HCT116 (cell line): ENCODE measurements at regions not wholly inside any gene's neighbourhood (a gene's known extent, or its start where the extent isn't known, plus 50 kb on each side); places are given as distances from the start of the nearest gene placed in this dataset.

Source experiments
- ATAC-seq: fragments of 200-7000 bp; cut with Tn5 transposase; 2 replicates; pipeline ENCODE4 v1.9.1; 2020; ENCODE audit warnings: mild to moderate bottlenecking, moderate library complexity
- BruUV-seq: library from RNA; stranded (reverse); fragments of 400-500 nt; replicated peaks from 2 replicates; lab custom pipeline; 2021; lab: Mats Ljungman, UMichigan
- CTCF ChIA-PET: fragments of 300-600 bp; sonication (Branson Sonifier 250); formaldehyde crosslinking; loops from one replicate; lab custom pipeline; 2021; ENCODE audit warnings: antibody characterized with exemption; lab: Charles Lee
- POLR2A ChIA-PET: fragments of 300-600, 350-600 bp; sonication (Branson Sonifier 250); formaldehyde crosslinking; loops from one replicate; lab custom pipeline; 2021; ENCODE audit warnings: antibody characterized with exemption; lab: Charles Lee
- RAD21 ChIA-PET, 2 experiments: fragments of 300-600 bp; sonication (Branson Sonifier 250); formaldehyde crosslinking; loops; one replicate each; lab custom pipeline; 2023; ENCODE audit warnings: low total read pairs in 2 of 2; ENCODE audit not compliant: uncharacterized antibody in 2 of 2, unreplicated experiment in 2 of 2, low non-redundant PET in 1 of 2; lab: Charles Lee
- DNase-seq: peaks from one replicate; pipeline ENCODE4 v3.0.0-alpha.2; 2010; ENCODE audit warnings: low read depth, low spot score
- H2AFZ ChIP-seq: fragments of 200-600 bp; shearing (Covaris generic), sonication (generic); 2 replicates; pipeline ENCODE4 v1.6.1; 2017; ENCODE audit warnings: low read depth, mixed run types, mixed read lengths, antibody characterized with exemption, low read length; ENCODE audit not compliant: poor library complexity, severe bottlenecking
- H3K27ac ChIP-seq: 2 replicates; pipeline ENCODE4 v1.5.1; 2012; ENCODE audit warnings: low read depth, low read length
- H3K27me3 ChIP-seq: fragments of 200-600 bp; sonication (generic); 2 replicates; pipeline ENCODE4 v1.6.1; 2016; ENCODE audit warnings: mixed run types, low read length, mixed read lengths; ENCODE audit not compliant: insufficient read depth
- H3K36me3 ChIP-seq, 2 experiments: fragments of 200-500 bp in 1 of 2; fragments of 200-600 bp in 1 of 2; sonication (Bioruptor generic) in 1 of 2; sonication (generic) in 1 of 2; 2 replicates each; pipeline versions ENCODE4 v1.5.1 to v1.6.1; 2014 to 2016; ENCODE audit warnings: low read length in 2 of 2, inconsistent platforms in 1 of 2, mixed read lengths in 1 of 2, mixed run types in 1 of 2; ENCODE audit not compliant: insufficient read depth in 2 of 2, control insufficient read depth in 1 of 2
- H3K4me1 ChIP-seq, 2 experiments: fragments of 200-600 bp in 1 of 2; sonication (generic) in 1 of 2; 2 replicates each; pipeline versions ENCODE4 v1.5.1 to v1.6.1; 2012 to 2017; ENCODE audit warnings: low read length in 2 of 2, inconsistent platforms in 1 of 2, mild to moderate bottlenecking in 1 of 2, mixed read lengths in 1 of 2, mixed run types in 1 of 2, moderate library complexity in 1 of 2; ENCODE audit not compliant: insufficient read depth in 2 of 2, control insufficient read depth in 1 of 2
- H3K4me2 ChIP-seq: fragments of 200-600 bp; sonication (generic); 2 replicates; pipeline ENCODE4 v1.6.1; 2017; ENCODE audit warnings: mixed run types, low read length, mixed read lengths
- H3K4me3 ChIP-seq, 2 experiments: fragments of 200-600 bp in 1 of 2; sonication (generic) in 1 of 2; replicated peaks in 1 of 2; 2 replicates each; pipeline ENCODE4 v1.5.1; 2011 to 2016; ENCODE audit warnings: low read length in 2 of 2, control low read depth in 1 of 2, low read depth in 1 of 2, mild to moderate bottlenecking in 1 of 2, mixed read lengths in 1 of 2, mixed run types in 1 of 2
- H3K79me2 ChIP-seq: fragments of 200-600 bp; sonication (generic); 2 replicates; pipeline ENCODE4 v1.6.1; 2017; ENCODE audit warnings: mild to moderate bottlenecking, mixed run types, low read length, moderate library complexity, mixed read lengths; ENCODE audit not compliant: insufficient read depth
- H3K9ac ChIP-seq: fragments of 200-600 bp; sonication (generic); 2 replicates; pipeline ENCODE4 v1.6.1; 2016; ENCODE audit warnings: low read length, mixed read lengths
- H3K9me2 ChIP-seq: fragments of 200-600 bp; sonication (generic), shearing (Covaris generic); 2 replicates; pipeline ENCODE4 v1.6.1; 2017; ENCODE audit warnings: mixed run types, mild to moderate bottlenecking, moderate library complexity; ENCODE audit not compliant: insufficient read depth
- H3K9me3 ChIP-seq, 2 experiments: fragments of 200-500 bp in 1 of 2; fragments of 200-600 bp in 1 of 2; sonication (Bioruptor generic) in 1 of 2; sonication (generic) in 1 of 2; 2 replicates each; pipeline ENCODE4 v1.6.1; 2014 to 2017; ENCODE audit warnings: low read length in 2 of 2, mixed read lengths in 2 of 2, inconsistent platforms in 1 of 2, low read depth in 1 of 2, mild to moderate bottlenecking in 1 of 2, mixed run types in 1 of 2, moderate library complexity in 1 of 2; ENCODE audit not compliant: control insufficient read depth in 1 of 2, insufficient read depth in 1 of 2
- H4K20me1 ChIP-seq: fragments of 200-600 bp; sonication (generic), shearing (Covaris generic); 2 replicates; pipeline ENCODE4 v1.6.1; 2017; ENCODE audit warnings: mixed run types, mild to moderate bottlenecking, moderate library complexity; ENCODE audit not compliant: insufficient read depth
- RAD21 ChIP-seq: IDR thresholded peaks from 2 replicates; pipeline ENCODE4 v1.6.1; 2012; ENCODE audit warnings: low read depth, mild to moderate bottlenecking
- SIN3A ChIP-seq: IDR thresholded peaks from 2 replicates; pipeline ENCODE4 v1.6.1; 2012; ENCODE audit warnings: low read depth
- SRF ChIP-seq: IDR thresholded peaks from 2 replicates; pipeline ENCODE4 v1.6.1; 2012; ENCODE audit warnings: low read depth
- ZFX ChIP-seq: fragments of 450-650 bp; IDR thresholded peaks from 2 replicates; pipeline ENCODE4 v1.6.1; 2017
- intact Hi-C: fragments of 100-400 bp; cut with micrococcal nuclease; formaldehyde crosslinking; loops from 2 replicates; pipeline ENCODE4 v1.10.0; 2022
- TF ChIP-seq, protein P1 (sequence below): IDR thresholded peaks from 2 replicates; pipeline ENCODE4 v1.6.1; 2012
- TF ChIP-seq, protein P2 (sequence below): IDR thresholded peaks from 2 replicates; pipeline ENCODE4 v1.6.1; 2012; ENCODE audit warnings: low read depth

DNA sequence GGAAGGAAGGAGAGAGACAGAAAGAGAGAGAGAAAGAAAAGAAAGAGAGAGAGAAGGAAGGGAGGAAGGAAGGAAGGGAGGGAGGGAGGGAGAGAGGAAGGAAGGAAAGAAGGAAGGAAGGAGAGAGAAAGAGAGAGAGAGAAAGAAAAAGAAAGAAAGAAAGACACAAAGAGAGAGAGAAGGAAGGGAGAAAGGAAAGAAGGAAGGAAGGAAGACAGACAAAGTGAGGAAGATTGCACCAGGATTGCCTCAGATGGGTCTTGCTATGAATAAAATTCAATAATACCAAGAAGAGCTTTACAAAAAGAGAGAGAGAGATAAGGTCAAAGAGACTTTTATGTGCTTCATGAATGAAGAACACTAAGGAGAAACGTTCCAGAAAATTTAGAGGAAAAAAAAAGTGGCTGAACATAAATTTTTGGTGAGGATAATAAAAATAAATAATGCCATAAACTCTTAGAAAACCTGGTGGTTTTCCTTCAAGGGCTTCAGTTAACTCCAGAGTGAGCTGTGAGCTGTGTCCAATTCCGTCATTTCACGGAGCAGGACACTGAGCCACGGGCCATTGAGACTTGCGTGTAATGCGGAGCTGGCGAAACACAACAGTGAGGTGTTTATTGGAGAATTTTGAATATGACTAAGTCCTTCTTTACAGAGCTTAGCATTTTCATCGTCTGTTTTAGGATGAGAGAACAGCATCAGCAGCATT, 72.7 kb upstream of the TNRC6C start:
- H3K9me3 ChIP-seq: no peaks in the 10 kb centered on the region
- peaks cover 43% of the 10 kb centered on the region for H3K27me3 ChIP-seq
- no peak for TF ChIP-seq SIN3A
- TF ChIP-seq ZFX: no peak
- TF ChIP-seq, protein P1, sequence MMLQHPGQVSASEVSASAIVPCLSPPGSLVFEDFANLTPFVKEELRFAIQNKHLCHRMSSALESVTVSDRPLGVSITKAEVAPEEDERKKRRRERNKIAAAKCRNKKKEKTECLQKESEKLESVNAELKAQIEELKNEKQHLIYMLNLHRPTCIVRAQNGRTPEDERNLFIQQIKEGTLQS: no peak
- no peak for TF ChIP-seq RAD21
- TF ChIP-seq, protein P2, sequence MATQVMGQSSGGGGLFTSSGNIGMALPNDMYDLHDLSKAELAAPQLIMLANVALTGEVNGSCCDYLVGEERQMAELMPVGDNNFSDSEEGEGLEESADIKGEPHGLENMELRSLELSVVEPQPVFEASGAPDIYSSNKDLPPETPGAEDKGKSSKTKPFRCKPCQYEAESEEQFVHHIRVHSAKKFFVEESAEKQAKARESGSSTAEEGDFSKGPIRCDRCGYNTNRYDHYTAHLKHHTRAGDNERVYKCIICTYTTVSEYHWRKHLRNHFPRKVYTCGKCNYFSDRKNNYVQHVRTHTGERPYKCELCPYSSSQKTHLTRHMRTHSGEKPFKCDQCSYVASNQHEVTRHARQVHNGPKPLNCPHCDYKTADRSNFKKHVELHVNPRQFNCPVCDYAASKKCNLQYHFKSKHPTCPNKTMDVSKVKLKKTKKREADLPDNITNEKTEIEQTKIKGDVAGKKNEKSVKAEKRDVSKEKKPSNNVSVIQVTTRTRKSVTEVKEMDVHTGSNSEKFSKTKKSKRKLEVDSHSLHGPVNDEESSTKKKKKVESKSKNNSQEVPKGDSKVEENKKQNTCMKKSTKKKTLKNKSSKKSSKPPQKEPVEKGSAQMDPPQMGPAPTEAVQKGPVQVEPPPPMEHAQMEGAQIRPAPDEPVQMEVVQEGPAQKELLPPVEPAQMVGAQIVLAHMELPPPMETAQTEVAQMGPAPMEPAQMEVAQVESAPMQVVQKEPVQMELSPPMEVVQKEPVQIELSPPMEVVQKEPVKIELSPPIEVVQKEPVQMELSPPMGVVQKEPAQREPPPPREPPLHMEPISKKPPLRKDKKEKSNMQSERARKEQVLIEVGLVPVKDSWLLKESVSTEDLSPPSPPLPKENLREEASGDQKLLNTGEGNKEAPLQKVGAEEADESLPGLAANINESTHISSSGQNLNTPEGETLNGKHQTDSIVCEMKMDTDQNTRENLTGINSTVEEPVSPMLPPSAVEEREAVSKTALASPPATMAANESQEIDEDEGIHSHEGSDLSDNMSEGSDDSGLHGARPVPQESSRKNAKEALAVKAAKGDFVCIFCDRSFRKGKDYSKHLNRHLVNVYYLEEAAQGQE: no peak
- TF ChIP-seq SRF: no peak
- H3K9ac ChIP-seq: no peak overlapping the region
- no peak overlapping the region for H3K27ac ChIP-seq
- CTCF ChIA-PET: no interaction called here
- H4K20me1 ChIP-seq: no peaks in the 10 kb centered on the region
- H2AFZ ChIP-seq: no peak overlapping the region
- peaks cover 0 to 13% of the 10 kb centered on the region in 2 experiments; a peak in 1 of 4 replicates for H3K4me1 ChIP-seq
- POLR2A ChIA-PET: interaction anchor here (1.3 kb wide), 1 partner anchor 72 kb away, joined by 3 read pairs; the partner anchor contains the start of gene TNRC6C
- intact Hi-C loops: no loop called here
- no peak for DNase-seq
- no TSS peak for BruUV-seq
- no peak overlapping the region for H3K4me3 ChIP-seq
- no peaks in the 10 kb centered on the region for H3K79me2 ChIP-seq
- H3K9me2 ChIP-seq: no peaks in the 10 kb centered on the region
- H3K4me2 ChIP-seq: no peak overlapping the region
- no peak for ATAC-seq
- no peaks in the 10 kb centered on the region for H3K36me3 ChIP-seq
- RAD21 ChIA-PET: no interaction called here
